CD4-positive, alpha-beta T cell treated with Interleukin-6 for 4 hours (primary cell): ENCODE measurements at regions not wholly inside any gene's neighbourhood (a gene's known extent, or its start where the extent isn't known, plus 50 kb on each side); places are given as distances from the start of the nearest gene placed in this dataset.
"Not testable (repeated sequence)": the region's sequence is repeated elsewhere in the genome, so short reads cannot be mapped to it uniquely, and the experiment has no call there.

Source experiments
- DNase-seq: peaks from one replicate; pipeline ENCODE4 v3.0.0-alpha.2; 2020; ENCODE audit warnings: mixed read lengths

GRCh38 chr3:109920749-109921148 is 583.4 kb upstream of the DPPA4 start:
- DNase-seq: no peak

GRCh38 chr3:109921509-109921908 is 584.2 kb upstream of the DPPA4 start:
- no peak for DNase-seq

- no peak for DNase-seq
These were observed 585.5 kb upstream of the DPPA4 start for GRCh38 chr3:109922856-109923255.

GRCh38 chr3:109923431-109923830 is 586.1 kb upstream of the DPPA4 start:
- no peak for DNase-seq

- DNase-seq: no peak
These were observed 586.9 kb upstream of the DPPA4 start for GRCh38 chr3:109924196-109924595.

- no peak for DNase-seq
These were observed 589.0 kb upstream of the DPPA4 start for GRCh38 chr3:109926376-109926775.

GRCh38 chr3:109927161-109927560 is 589.8 kb upstream of the DPPA4 start:
- DNase-seq: no peak

GRCh38 chr3:109927726-109928125 is 590.4 kb upstream of the DPPA4 start:
- no peak for DNase-seq

- no peak for DNase-seq
These were observed 593.2 kb upstream of the DPPA4 start for GRCh38 chr3:109930582-109930981.

GRCh38 chr3:109933576-109933975 is 596.2 kb upstream of the DPPA4 start:
- no peak for DNase-seq

GRCh38 chr3:109939817-109940216 is 602.5 kb upstream of the DPPA4 start:
- no peak for DNase-seq

- DNase-seq: no peak
These were observed 605.8 kb upstream of the DPPA4 start for GRCh38 chr3:109943181-109943580.

- no peak for DNase-seq
These were observed 607.5 kb upstream of the DPPA4 start for GRCh38 chr3:109944836-109945235.

- no peak for DNase-seq
These were observed 615.6 kb upstream of the DPPA4 start for GRCh38 chr3:109952924-109953323.

- DNase-seq: no peak
These were observed 626.5 kb upstream of the DPPA4 start for GRCh38 chr3:109963831-109964230.

GRCh38 chr3:109973733-109974132 is 636.4 kb upstream of the DPPA4 start:
- DNase-seq: no peak

- no peak for DNase-seq
These were observed 640.6 kb upstream of the DPPA4 start for GRCh38 chr3:109977897-109978296.

GRCh38 chr3:109982201-109982600 is 644.9 kb upstream of the DPPA4 start:
- DNase-seq: no peak

GRCh38 chr3:109984976-109985375 is 647.6 kb upstream of the DPPA4 start:
- DNase-seq: no peak

GRCh38 chr3:109985943-109986555 is 648.7 kb upstream of the DPPA4 start:
- DNase-seq: no peak

GRCh38 chr3:109994853-109995252 is 657.5 kb upstream of the DPPA4 start:
- DNase-seq: no peak

GRCh38 chr3:109995377-109995776 is 658.0 kb upstream of the DPPA4 start:
- DNase-seq: no peak

- not testable (repeated sequence) for DNase-seq
These were observed 664.6 kb upstream of the DPPA4 start for GRCh38 chr3:110001905-110002304.

GRCh38 chr3:110006913-110007312 is 669.6 kb upstream of the DPPA4 start:
- no peak for DNase-seq

GRCh38 chr3:110015231-110015963 is 678.1 kb upstream of the DPPA4 start:
- DNase-seq: no peak
